Lower lobe of right lung (tissue), 2 donors: ENCODE measurements at regions not wholly inside any gene's neighbourhood (a gene's known extent, or its start where the extent isn't known, plus 50 kb on each side); places are given as distances from the start of the nearest gene placed in this dataset.
A peak's percentile ranks its signal among the peaks of the same experiment; 100 is the strongest.

Experiments used
- ATAC-seq, 2 donors: fragments of 200-7000 bp; cut with Tn5 transposase; one replicate each; pipeline ENCODE4 v1.9.1; 2020 to 2022; ENCODE audit warnings: mild to moderate bottlenecking in 2 of 2, moderate library complexity in 2 of 2
- DNase-seq: peaks from one replicate; pipeline ENCODE4 v3.0.0-alpha.2; 2020
- H3K27ac ChIP-seq: fragments of 200-600 bp; one replicate; pipeline ENCODE4 v1.8.0; 2022
- H3K27me3 ChIP-seq: fragments of 200-600 bp; one replicate; pipeline ENCODE4 v1.8.0; 2022; ENCODE audit warnings: low read depth
- H3K36me3 ChIP-seq: fragments of 200-600 bp; one replicate; pipeline ENCODE4 v1.8.0; 2022; ENCODE audit warnings: mild to moderate bottlenecking
- H3K4me1 ChIP-seq: fragments of 200-600 bp; one replicate; pipeline ENCODE4 v1.8.0; 2022
- H3K4me3 ChIP-seq: fragments of 200-600 bp; one replicate; pipeline ENCODE4 v1.8.0; 2022; ENCODE audit warnings: mild to moderate bottlenecking
- H3K9me3 ChIP-seq: fragments of 200-600 bp; one replicate; pipeline ENCODE4 v1.8.0; 2022
- CTCF ChIP-seq: fragments of 200-600 bp; IDR thresholded peaks from one replicate; pipeline ENCODE4 v1.8.0; 2022; ENCODE audit warnings: antibody characterized with exemption, mild to moderate bottlenecking
- intact Hi-C: fragments of 100-400 bp; cut with DNase I; formaldehyde crosslinking; loops from one replicate; pipeline ENCODE4 v1.11.0; 2022
- donor health status: DM: no; HTN: yes; CAD: no; lungs with severe emphysema.

GRCh38 chr1:29415156-29415830 is 179.0 kb downstream of the PTPRU start:
- intact Hi-C loops = no loop called here
- H3K4me3 ChIP-seq = no peak overlapping the region
- H3K4me1 ChIP-seq = no peaks in the 10 kb centered on the region
- TF ChIP-seq CTCF = no peak
- H3K9me3 ChIP-seq = no peaks in the 10 kb centered on the region
- peaks cover 3% of the 10 kb centered on the region for H3K27me3 ChIP-seq
- DNase-seq = no peak
- ATAC-seq = peak; percentile 29 to 32
- H3K27ac ChIP-seq = no peak overlapping the region
- no peaks in the 10 kb centered on the region for H3K36me3 ChIP-seq

GRCh38 chr1:29414086-29414485 is 177.8 kb downstream of the PTPRU start:
- Histone ChIP-seq H3K9me3 (no peaks in the 10 kb centered on the region), H3K36me3 (no peaks in the 10 kb centered on the region), H3K4me3 (no peak overlapping the region), H3K4me1 (no peaks in the 10 kb centered on the region), H3K27me3 (peaks cover 10% of the 10 kb centered on the region), H3K27ac (no peak overlapping the region)
- no peak for TF ChIP-seq CTCF
- intact Hi-C loops = no loop called here
- ATAC-seq (no peak), DNase-seq (no peak)

- intact Hi-C loops = no loop called here
- DNase-seq (no peak), ATAC-seq (no peak)
- Histone ChIP-seq H3K27me3 (peaks cover 13% of the 10 kb centered on the region), H3K9me3 (no peaks in the 10 kb centered on the region), H3K27ac (no peak overlapping the region), H3K4me3 (no peak overlapping the region), H3K4me1 (no peaks in the 10 kb centered on the region), H3K36me3 (no peaks in the 10 kb centered on the region)
- TF ChIP-seq CTCF = no peak
These were observed 177.3 kb downstream of the PTPRU start for GRCh38 chr1:29413661-29414060.

GRCh38 chr1:29412591-29412990 is 176.3 kb downstream of the PTPRU start:
- Histone ChIP-seq H3K4me1 (no peaks in the 10 kb centered on the region), H3K27me3 (peaks cover 13% of the 10 kb centered on the region), H3K36me3 (no peaks in the 10 kb centered on the region), H3K9me3 (no peaks in the 10 kb centered on the region), H3K27ac (no peak overlapping the region), H3K4me3 (no peak overlapping the region)
- TF ChIP-seq CTCF = no peak
- DNase-seq = no peak
- ATAC-seq = no peak
- intact Hi-C loops = no loop called here

- Histone ChIP-seq H3K4me1 (no peaks in the 10 kb centered on the region), H3K36me3 (no peaks in the 10 kb centered on the region), H3K27ac (no peak overlapping the region), H3K9me3 (no peaks in the 10 kb centered on the region), H3K4me3 (no peak overlapping the region), H3K27me3 (peaks cover 13% of the 10 kb centered on the region)
- intact Hi-C loops = no loop called here
- TF ChIP-seq CTCF = no peak
- ATAC-seq = no peak
- no peak for DNase-seq
These were observed 174.2 kb downstream of the PTPRU start for GRCh38 chr1:29410476-29410875.

- no peak overlapping the region for H3K4me3 ChIP-seq
- peaks cover 13% of the 10 kb centered on the region for H3K27me3 ChIP-seq
- H3K4me1 ChIP-seq = no peaks in the 10 kb centered on the region
- H3K36me3 ChIP-seq = no peaks in the 10 kb centered on the region
- H3K9me3 ChIP-seq = no peaks in the 10 kb centered on the region
- no peak for DNase-seq
- H3K27ac ChIP-seq = no peak overlapping the region
- ATAC-seq = no peak
- intact Hi-C loops = no loop called here
- TF ChIP-seq CTCF = no peak
These were observed 173.3 kb downstream of the PTPRU start for GRCh38 chr1:29409616-29410015.
